22Rv1 (cell line): ENCODE measurements at regions not wholly inside any gene's neighbourhood (a gene's known extent, or its start where the extent isn't known, plus 50 kb on each side); places are given as distances from the start of the nearest gene placed in this dataset.

Experiments
- ZFX ChIP-seq: fragments of 450-650 bp; IDR thresholded peaks from 2 replicates; pipeline ENCODE4 v1.6.1; 2017; ENCODE audit warnings: antibody characterized with exemption, borderline replicate concordance
- TF ChIP-seq, protein P1 (sequence below): fragments of 450-650 bp; IDR thresholded peaks from 2 replicates; pipeline ENCODE4 v1.5.1; 2017; ENCODE audit warnings: mild to moderate bottlenecking

DNA sequence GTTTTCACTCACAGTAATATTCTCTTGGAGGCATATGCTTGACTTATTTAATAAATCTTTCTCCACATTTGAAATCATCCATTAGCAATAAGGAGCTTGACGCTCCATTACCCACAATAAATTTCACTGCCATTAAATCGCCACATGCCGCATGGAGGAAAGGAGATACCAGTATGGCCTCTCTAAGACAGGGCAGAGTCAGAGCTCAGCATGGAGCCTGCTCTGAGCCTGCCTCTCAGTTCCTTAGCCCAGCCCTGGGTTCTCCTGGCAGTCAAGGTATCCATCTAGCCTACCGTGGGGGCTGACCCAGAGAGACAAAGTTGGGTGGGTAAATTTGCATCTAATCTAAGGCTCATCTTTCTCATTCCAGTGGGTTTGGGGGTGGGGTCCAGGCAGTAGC is 80.3 kb upstream of the CES5A start:
- TF ChIP-seq, protein P1, sequence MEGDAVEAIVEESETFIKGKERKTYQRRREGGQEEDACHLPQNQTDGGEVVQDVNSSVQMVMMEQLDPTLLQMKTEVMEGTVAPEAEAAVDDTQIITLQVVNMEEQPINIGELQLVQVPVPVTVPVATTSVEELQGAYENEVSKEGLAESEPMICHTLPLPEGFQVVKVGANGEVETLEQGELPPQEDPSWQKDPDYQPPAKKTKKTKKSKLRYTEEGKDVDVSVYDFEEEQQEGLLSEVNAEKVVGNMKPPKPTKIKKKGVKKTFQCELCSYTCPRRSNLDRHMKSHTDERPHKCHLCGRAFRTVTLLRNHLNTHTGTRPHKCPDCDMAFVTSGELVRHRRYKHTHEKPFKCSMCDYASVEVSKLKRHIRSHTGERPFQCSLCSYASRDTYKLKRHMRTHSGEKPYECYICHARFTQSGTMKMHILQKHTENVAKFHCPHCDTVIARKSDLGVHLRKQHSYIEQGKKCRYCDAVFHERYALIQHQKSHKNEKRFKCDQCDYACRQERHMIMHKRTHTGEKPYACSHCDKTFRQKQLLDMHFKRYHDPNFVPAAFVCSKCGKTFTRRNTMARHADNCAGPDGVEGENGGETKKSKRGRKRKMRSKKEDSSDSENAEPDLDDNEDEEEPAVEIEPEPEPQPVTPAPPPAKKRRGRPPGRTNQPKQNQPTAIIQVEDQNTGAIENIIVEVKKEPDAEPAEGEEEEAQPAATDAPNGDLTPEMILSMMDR: no peak
- TF ChIP-seq ZFX: no peak
